SK-N-SH treated with all-trans-retinoic acid at 6 μM for 48 hours (cell line): ENCODE measurements at regions not wholly inside any gene's neighbourhood (a gene's known extent, or its start where the extent isn't known, plus 50 kb on each side); places are given as distances from the start of the nearest gene placed in this dataset.

Experiments
- ARNTL ChIP-seq: fragments of 450-650 bp; formaldehyde crosslinking; IDR thresholded peaks from 2 replicates; pipeline ENCODE4 v1.5.0; 2020; ENCODE audit warnings: low read depth, mild to moderate bottlenecking, moderate library complexity, borderline replicate concordance
- TCF4 ChIP-seq: fragments of 250-450 bp; sonication (Bioruptor Pico); IDR thresholded peaks from 2 replicates; pipeline ENCODE4 v1.8.0; 2021; ENCODE audit warnings: mild to moderate bottlenecking, moderate library complexity, borderline replicate concordance

GRCh38 chr12:28631831-28632230, 441.6 kb downstream of the CCDC91 start:
- TF ChIP-seq TCF4 (CRISPR knock-in tag) (no peak), ARNTL (CRISPR knock-in tag) (no peak)
